ENCODE measurements at regions not wholly inside any gene's neighbourhood (a gene's known extent, or its start where the extent isn't known, plus 50 kb on each side); places are given as distances from the start of the nearest gene placed in this dataset.

DNA sequence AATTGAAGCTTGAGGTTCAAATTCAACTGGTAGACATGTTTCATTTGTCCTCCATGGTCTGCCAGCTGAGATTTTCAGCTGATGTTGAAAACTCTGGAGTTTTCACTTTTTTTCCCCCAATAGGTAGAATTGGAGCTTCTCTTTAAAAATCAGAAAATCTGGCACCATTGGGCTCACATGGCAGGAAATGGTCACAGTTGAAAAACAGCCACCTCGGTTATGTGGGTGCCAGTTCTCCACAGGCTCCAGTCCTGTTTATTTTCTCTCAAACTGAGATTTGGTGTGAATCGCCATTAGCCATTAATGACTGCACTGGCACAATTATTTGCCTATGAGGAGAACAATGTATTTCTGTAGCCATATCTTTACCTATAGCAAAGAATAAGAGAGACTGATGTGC lies 171.4 kb upstream of the TFAP2D start:
- Histone ChIP-seq H3K4me3 (ENCODE audit: low read depth in 2 of 2, low read length in 2 of 2) (no peak overlapping the region), H3K4me1 (ENCODE audit: control insufficient read depth, insufficient read depth, low read length) (no peaks in the 10 kb centered on the region), H3K36me3 (ENCODE audit: control insufficient read depth, insufficient read depth, low read length) (no peaks in the 10 kb centered on the region), H3K9me3 (ENCODE audit: control insufficient read depth, insufficient read depth, low read depth, low read length) (no peaks in the 10 kb centered on the region), H3K27me3 (ENCODE audit: control insufficient read depth, insufficient read depth, low read length) (no peaks in the 10 kb centered on the region), H3K27ac (ENCODE audit: low read length) (no peak overlapping the region)
- no TSS peak for BruUV-seq (replicated peaks)
- intact Hi-C loops (cut with micrococcal nuclease; ENCODE audit: unreplicated experiment) (no loop called here), in situ Hi-C loops (cut with HindIII; ENCODE audit: low pct_unique_long_range_greater_than_20kb, low sequenced_read_pairs) (no loop called here)
- ATAC-seq (no peak), DNase-seq (ENCODE audit: low read depth, low spot score) (no peak)
- TF ChIP-seq SIN3A (IDR thresholded peaks at IDR 0.05; ENCODE audit: borderline replicate concordance, insufficient read depth, low read depth, low read length) (no peak), TCF7L2 (IDR thresholded peaks at IDR 0.05; ENCODE audit: low read depth, low read length) (no peak), POLR2AphosphoS5 (IDR thresholded peaks at IDR 0.05; ENCODE audit: low read depth, low read length) (no peak)
- TF ChIP-seq, protein P1, sequence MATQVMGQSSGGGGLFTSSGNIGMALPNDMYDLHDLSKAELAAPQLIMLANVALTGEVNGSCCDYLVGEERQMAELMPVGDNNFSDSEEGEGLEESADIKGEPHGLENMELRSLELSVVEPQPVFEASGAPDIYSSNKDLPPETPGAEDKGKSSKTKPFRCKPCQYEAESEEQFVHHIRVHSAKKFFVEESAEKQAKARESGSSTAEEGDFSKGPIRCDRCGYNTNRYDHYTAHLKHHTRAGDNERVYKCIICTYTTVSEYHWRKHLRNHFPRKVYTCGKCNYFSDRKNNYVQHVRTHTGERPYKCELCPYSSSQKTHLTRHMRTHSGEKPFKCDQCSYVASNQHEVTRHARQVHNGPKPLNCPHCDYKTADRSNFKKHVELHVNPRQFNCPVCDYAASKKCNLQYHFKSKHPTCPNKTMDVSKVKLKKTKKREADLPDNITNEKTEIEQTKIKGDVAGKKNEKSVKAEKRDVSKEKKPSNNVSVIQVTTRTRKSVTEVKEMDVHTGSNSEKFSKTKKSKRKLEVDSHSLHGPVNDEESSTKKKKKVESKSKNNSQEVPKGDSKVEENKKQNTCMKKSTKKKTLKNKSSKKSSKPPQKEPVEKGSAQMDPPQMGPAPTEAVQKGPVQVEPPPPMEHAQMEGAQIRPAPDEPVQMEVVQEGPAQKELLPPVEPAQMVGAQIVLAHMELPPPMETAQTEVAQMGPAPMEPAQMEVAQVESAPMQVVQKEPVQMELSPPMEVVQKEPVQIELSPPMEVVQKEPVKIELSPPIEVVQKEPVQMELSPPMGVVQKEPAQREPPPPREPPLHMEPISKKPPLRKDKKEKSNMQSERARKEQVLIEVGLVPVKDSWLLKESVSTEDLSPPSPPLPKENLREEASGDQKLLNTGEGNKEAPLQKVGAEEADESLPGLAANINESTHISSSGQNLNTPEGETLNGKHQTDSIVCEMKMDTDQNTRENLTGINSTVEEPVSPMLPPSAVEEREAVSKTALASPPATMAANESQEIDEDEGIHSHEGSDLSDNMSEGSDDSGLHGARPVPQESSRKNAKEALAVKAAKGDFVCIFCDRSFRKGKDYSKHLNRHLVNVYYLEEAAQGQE (IDR thresholded peaks at IDR 0.05; ENCODE audit: insufficient read depth in 1 of 2, low read depth in 2 of 2, low read length in 1 of 2), result no peak
- TF ChIP-seq, protein P2, sequence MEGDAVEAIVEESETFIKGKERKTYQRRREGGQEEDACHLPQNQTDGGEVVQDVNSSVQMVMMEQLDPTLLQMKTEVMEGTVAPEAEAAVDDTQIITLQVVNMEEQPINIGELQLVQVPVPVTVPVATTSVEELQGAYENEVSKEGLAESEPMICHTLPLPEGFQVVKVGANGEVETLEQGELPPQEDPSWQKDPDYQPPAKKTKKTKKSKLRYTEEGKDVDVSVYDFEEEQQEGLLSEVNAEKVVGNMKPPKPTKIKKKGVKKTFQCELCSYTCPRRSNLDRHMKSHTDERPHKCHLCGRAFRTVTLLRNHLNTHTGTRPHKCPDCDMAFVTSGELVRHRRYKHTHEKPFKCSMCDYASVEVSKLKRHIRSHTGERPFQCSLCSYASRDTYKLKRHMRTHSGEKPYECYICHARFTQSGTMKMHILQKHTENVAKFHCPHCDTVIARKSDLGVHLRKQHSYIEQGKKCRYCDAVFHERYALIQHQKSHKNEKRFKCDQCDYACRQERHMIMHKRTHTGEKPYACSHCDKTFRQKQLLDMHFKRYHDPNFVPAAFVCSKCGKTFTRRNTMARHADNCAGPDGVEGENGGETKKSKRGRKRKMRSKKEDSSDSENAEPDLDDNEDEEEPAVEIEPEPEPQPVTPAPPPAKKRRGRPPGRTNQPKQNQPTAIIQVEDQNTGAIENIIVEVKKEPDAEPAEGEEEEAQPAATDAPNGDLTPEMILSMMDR (IDR thresholded peaks at IDR 0.05), result no peak
- ChIA-PET CTCF (no interaction called here), POLR2A (no interaction called here)

DNA sequence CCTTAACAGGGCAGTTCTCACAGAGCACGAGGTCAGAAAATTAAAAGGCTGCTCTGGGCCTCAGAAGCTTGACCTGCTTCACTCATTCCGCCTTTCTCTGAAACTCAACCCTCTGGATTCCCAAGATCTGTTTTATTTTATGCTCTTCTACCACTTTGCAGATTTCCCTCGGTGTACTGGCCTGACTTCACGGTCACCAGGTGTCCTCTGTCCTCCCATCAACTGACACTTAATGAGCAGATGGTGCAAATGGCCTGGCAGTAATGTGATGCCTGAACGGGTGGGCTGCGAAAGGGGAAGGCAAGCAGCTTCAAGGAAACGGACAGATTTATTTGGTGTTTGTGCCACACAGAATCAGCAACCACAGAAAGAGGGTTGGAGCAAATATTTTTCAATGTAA lies 169.7 kb upstream of the TFAP2D start:
- Histone ChIP-seq H3K36me3 (ENCODE audit: control insufficient read depth, insufficient read depth, low read length) (no peaks in the 10 kb centered on the region), H3K27me3 (ENCODE audit: control insufficient read depth, insufficient read depth, low read length) (no peaks in the 10 kb centered on the region), H3K4me3 (ENCODE audit: low read depth in 2 of 2, low read length in 2 of 2) (no peak overlapping the region), H3K4me1 (ENCODE audit: control insufficient read depth, insufficient read depth, low read length) (no peaks in the 10 kb centered on the region), H3K27ac (ENCODE audit: low read length) (no peak overlapping the region), H3K9me3 (ENCODE audit: control insufficient read depth, insufficient read depth, low read depth, low read length) (no peaks in the 10 kb centered on the region)
- no peak for DNase-seq (ENCODE audit: low read depth, low spot score)
- POLR2A ChIA-PET, result no interaction called here
- ATAC-seq, result no peak
- intact Hi-C loops (cut with micrococcal nuclease; ENCODE audit: unreplicated experiment) (no loop called here), in situ Hi-C loops (cut with HindIII; ENCODE audit: low pct_unique_long_range_greater_than_20kb, low sequenced_read_pairs) (no loop called here)
- BruUV-seq (replicated peaks), result no TSS peak
- CTCF ChIA-PET, result no interaction called here
- TF ChIP-seq SIN3A (IDR thresholded peaks at IDR 0.05; ENCODE audit: borderline replicate concordance, insufficient read depth, low read depth, low read length) (no peak), POLR2AphosphoS5 (IDR thresholded peaks at IDR 0.05; ENCODE audit: low read depth, low read length) (no peak), TCF7L2 (IDR thresholded peaks at IDR 0.05; ENCODE audit: low read depth, low read length) (no peak)
- TF ChIP-seq, protein P2 (IDR thresholded peaks at IDR 0.05), result no peak
- TF ChIP-seq, protein P1 (IDR thresholded peaks at IDR 0.05; ENCODE audit: insufficient read depth in 1 of 2, low read depth in 2 of 2, low read length in 1 of 2), result no peak
